Stimulated activated CD4-positive, alpha-beta T cell treated with anti-CD3 and anti-CD28 coated beads, Interleukin-1b, Interleukin-23, amount 100 ng/mL, for 48 hours (primary cell): ENCODE measurements at regions not wholly inside any gene's neighbourhood (a gene's known extent, or its start where the extent isn't known, plus 50 kb on each side); places are given as distances from the start of the nearest gene placed in this dataset.
"Not testable (repeated sequence)": the region's sequence is repeated elsewhere in the genome, so short reads cannot be mapped to it uniquely, and the experiment has no call there.

ENCODE experiments used
- DNase-seq: peaks from one replicate; pipeline ENCODE4 v3.0.0-alpha.2; 2020

- DNase-seq, result not testable (repeated sequence)
Measured at GRCh38 chrX:63176578-63176977, 174.6 kb downstream of the SPIN4 start.

GRCh38 chrX:63173841-63174718, 177.1 kb downstream of the SPIN4 start:
- not testable (repeated sequence) for DNase-seq

- not testable (repeated sequence) for DNase-seq
Measured at GRCh38 chrX:63169416-63169815, 181.7 kb downstream of the SPIN4 start.

DNA sequence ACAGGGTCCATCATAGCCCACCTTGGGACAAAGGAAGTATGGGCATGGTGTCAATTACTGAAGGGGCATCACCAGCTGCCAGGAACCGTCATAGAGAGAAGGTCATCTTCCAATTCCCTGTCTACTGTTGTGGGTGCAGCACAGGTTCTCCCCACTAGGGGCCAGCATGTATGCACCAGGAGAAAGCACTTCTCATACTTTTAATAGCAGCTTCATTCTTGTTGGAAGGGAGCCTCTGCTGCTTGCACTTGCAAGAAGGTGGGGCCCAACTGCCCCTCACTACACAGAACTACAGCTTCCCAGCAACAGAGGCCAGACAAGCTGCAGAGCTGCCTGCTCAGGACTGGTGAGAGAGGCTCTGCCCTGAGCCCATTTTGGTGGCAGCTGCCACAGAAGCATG, 182.2 kb downstream of the SPIN4 start:
- not testable (repeated sequence) for DNase-seq

DNA sequence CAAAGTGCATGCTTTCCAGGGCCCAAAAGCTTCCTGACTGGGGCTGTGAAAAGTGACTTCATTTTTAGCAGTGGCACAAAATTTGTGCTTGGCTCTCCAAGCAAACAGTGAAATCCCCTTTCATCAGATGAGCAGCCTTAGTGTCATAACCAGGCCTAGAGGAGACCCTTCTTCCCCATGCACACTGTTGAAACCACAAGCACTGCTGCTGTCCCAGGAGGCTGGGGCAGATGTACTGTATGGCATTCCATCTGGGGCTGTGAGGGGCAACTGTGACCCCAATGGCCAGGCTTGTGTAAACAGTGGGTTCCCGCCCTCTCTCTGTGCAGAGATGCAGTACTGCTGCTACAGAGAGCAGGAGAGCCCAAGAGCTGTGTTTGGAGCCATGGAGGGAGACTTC, 184.1 kb downstream of the SPIN4 start:
- not testable (repeated sequence) for DNase-seq

- DNase-seq, result not testable (repeated sequence)
Measured at GRCh38 chrX:63160994-63161393, 190.1 kb downstream of the SPIN4 start.

DNA sequence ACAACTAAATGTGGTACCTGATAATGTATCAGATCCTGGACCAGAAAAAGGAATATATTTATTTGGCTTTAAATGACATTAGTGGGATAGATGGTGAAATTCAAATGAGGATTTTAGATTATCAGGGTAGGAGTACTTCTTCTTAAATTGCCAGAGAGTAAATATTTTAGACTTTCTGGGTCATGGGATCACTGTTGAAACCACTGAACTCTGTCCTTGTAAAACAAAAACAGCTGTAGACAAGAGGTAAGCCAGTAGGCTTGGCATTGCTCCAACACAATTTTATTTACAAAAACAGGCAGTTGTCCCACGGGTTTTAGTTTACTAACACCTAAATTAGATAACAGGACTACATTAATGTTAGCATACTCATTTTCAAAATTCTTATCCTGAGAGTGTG, 190.8 kb downstream of the SPIN4 start:
- DNase-seq, result not testable (repeated sequence)

- DNase-seq, result not testable (repeated sequence)
Measured at GRCh38 chrX:63145526-63145925, 205.6 kb downstream of the SPIN4 start.

DNA sequence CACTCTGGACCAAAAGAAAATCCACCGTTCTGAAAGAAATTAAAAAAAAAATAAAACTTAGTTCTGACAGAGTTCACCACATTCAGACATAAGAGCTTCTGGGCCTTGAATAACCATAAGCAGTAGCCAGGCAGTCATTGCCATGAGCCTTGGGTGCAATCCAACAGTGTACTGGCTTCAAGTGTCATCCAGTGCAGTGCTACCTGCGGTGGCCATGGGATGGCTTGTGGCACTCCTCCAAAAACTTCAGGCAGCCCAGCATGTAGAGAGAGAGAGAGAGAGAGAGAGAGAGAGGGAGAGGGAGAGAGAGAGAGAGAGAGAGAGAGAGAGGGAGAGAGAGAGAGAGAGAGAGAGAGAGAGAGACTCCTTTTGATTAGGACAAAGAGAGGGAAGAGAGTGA, 208.5 kb downstream of the SPIN4 start:
- not testable (repeated sequence) for DNase-seq

- not testable (repeated sequence) for DNase-seq
Measured at GRCh38 chrX:63135859-63136258, 215.3 kb downstream of the SPIN4 start.

DNA sequence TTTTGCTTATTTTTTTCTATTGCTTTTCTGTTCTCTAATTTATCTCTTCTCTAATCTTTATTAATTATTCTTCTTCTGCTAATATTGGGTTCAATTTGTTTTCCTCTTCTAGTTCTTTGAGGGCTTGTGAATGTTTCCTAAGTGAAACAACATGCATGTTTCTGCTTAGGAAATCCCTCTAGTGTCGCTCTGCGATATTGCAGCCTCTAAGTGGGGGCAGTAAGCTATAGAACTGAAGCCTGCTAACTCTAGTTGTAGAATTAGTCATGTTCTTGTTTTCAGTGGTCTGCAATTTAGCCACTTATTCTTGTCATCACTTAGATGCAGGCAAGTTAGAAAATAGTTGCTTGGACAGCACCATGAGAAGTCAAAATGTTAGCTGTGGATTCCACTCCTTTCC, 222.6 kb downstream of the SPIN4 start:
- no peak for DNase-seq

DNA sequence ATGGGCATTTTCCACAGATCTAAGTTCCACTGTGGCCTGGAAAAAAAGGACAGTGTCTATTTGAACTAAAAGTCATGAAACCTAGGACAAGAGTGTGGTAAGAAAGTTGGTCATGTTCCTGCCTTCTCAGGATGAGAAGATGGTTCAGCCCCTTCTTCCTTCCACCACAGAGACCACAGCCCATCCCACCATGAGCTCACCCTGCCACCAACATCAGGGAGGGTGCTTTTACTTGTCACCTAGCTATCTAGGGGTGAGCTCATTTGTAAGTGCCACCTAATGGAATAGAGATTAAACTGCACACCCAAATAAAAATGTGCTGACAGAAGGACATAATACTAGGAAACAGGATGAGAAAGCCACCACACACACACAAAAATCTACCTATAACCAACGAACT, 235.9 kb downstream of the SPIN4 start:
- no peak for DNase-seq

- no peak for DNase-seq
Measured at GRCh38 chrX:63101879-63102620, 249.1 kb downstream of the SPIN4 start.

- DNase-seq, result no peak
Measured at GRCh38 chrX:63058204-63058603, 292.9 kb downstream of the SPIN4 start.

DNA sequence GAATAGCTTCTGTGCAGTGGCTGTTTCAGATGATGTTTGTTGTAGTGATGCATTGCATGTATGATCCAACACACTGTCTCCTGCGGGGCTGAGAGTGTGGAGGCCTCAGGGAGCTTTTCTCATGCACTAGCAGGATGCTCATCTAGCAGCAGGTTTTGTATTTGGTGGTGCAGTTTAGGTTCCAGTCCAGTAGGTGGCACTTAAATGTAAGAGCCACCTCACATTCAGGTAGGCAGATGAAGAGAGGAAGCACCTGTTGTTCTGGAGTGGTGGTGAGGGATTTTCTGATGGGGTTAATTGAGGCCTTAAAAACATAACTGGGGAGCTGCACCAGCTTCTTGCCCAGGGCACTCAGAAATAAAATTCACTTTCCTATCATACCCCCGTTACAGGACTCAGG, 300.9 kb downstream of the SPIN4 start:
- DNase-seq, result no peak

DNA sequence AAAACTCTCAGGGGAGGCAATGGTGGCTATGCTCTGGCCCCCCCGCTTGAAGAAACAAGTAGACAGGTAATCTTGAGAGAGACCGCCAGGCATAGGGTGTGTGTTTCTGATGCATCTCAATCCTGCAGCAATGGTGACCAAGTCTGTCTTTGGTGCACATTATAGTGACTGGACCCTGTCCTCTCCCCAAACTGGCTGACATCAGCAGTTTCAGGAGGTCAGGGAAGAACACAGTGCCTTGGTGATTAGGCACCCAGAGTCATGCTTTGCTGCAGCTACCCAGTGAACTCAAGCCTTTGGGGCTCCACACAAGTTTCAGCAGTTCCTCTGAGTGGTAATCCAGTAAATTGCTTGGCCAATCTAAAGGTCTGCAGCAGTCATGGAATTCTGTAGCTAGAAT, 318.3 kb downstream of the SPIN4 start:
- DNase-seq, result no peak

- no peak for DNase-seq
Measured at GRCh38 chrX:63013549-63013948, 337.6 kb downstream of the SPIN4 start.

- no peak for DNase-seq
Measured at GRCh38 chrX:63012574-63012973, 338.6 kb downstream of the SPIN4 start.

GRCh38 chrX:63000196-63000595, 350.9 kb downstream of the SPIN4 start:
- DNase-seq, result not testable (repeated sequence)
